Trophoblast cell (in vitro differentiated cells and primary cell): ENCODE measurements at regions not wholly inside any gene's neighbourhood (a gene's known extent, or its start where the extent isn't known, plus 50 kb on each side); places are given as distances from the start of the nearest gene placed in this dataset.

Experiments
- DNase-seq, 2 donors: peaks; one replicate each; pipeline ENCODE4 v3.0.0-alpha.2; 2016
- H2AFZ ChIP-seq: 2 replicates; pipeline ENCODE4 v1.6.1; 2013; ENCODE audit warnings: low read length, moderate library complexity, mild to moderate bottlenecking; ENCODE audit not compliant: insufficient read depth, poor library complexity
- H2AK5ac ChIP-seq: 2 replicates; pipeline ENCODE4 v1.6.1; 2013; ENCODE audit warnings: mild to moderate bottlenecking, low read length
- H2BK120ac ChIP-seq: 2 replicates; pipeline ENCODE4 v1.6.1; 2013; ENCODE audit warnings: low read length, mild to moderate bottlenecking, moderate library complexity; ENCODE audit not compliant: insufficient read depth, poor library complexity
- H2BK12ac ChIP-seq: 2 replicates; pipeline ENCODE4 v1.6.1; 2013; ENCODE audit warnings: mild to moderate bottlenecking, low read length, moderate library complexity
- H2BK5ac ChIP-seq: 2 replicates; pipeline ENCODE4 v1.6.1; 2013; ENCODE audit warnings: low read length, low read depth, moderate library complexity, mild to moderate bottlenecking; ENCODE audit not compliant: poor library complexity
- H3K14ac ChIP-seq: 2 replicates; pipeline ENCODE4 v1.6.1; 2013; ENCODE audit warnings: mild to moderate bottlenecking, low read length
- H3K18ac ChIP-seq: 2 replicates; pipeline ENCODE4 v1.6.1; 2013; ENCODE audit warnings: mild to moderate bottlenecking, low read length
- H3K23ac ChIP-seq: 2 replicates; pipeline ENCODE4 v1.6.1; 2013; ENCODE audit warnings: low read length
- H3K27ac ChIP-seq: 2 replicates; pipeline ENCODE4 v1.5.1; 2013; ENCODE audit warnings: low read depth, mild to moderate bottlenecking, inconsistent platforms, low read length, moderate library complexity
- H3K27me3 ChIP-seq: 2 replicates; pipeline ENCODE4 v1.6.1; 2013; ENCODE audit warnings: inconsistent platforms, mild to moderate bottlenecking, low read length, moderate library complexity; ENCODE audit not compliant: insufficient read depth
- H3K36me3 ChIP-seq, 2 experiments: 1 replicate in 1 of 2; 2 replicates in 1 of 2; pipeline ENCODE4 v1.6.1; 2013; ENCODE audit warnings: low read length in 2 of 2, mild to moderate bottlenecking in 2 of 2, moderate library complexity in 1 of 2; ENCODE audit not compliant: insufficient read depth in 2 of 2, control insufficient read depth in 1 of 2
- H3K4ac ChIP-seq: 2 replicates; pipeline ENCODE4 v1.6.1; 2013; ENCODE audit warnings: low read depth, mild to moderate bottlenecking, low read length, moderate library complexity
- H3K4me1 ChIP-seq, 2 experiments: 1 replicate in 1 of 2; 2 replicates in 1 of 2; pipeline ENCODE4 v1.6.1; 2013; ENCODE audit warnings: low read length in 2 of 2, mild to moderate bottlenecking in 2 of 2, moderate library complexity in 1 of 2; ENCODE audit not compliant: insufficient read depth in 2 of 2, control insufficient read depth in 1 of 2
- H3K4me2 ChIP-seq: 2 replicates; pipeline ENCODE4 v1.6.1; 2013; ENCODE audit warnings: inconsistent platforms, mild to moderate bottlenecking, low read length, moderate library complexity
- H3K4me3 ChIP-seq: 2 replicates; pipeline ENCODE4 v1.5.1; 2013; ENCODE audit warnings: mild to moderate bottlenecking, low read depth, low read length, inconsistent platforms
- H3K79me1 ChIP-seq: one replicate; pipeline ENCODE4 v1.6.1; 2013; ENCODE audit warnings: low read length
- H3K79me2 ChIP-seq: 2 replicates; pipeline ENCODE4 v1.6.1; 2013; ENCODE audit warnings: low read length, mild to moderate bottlenecking; ENCODE audit not compliant: control insufficient read depth, insufficient read depth, poor library complexity
- H3K9ac ChIP-seq: 2 replicates; pipeline ENCODE4 v1.6.1; 2013; ENCODE audit warnings: mild to moderate bottlenecking, low read length
- H3K9me3 ChIP-seq: 2 replicates; pipeline ENCODE4 v1.6.1; 2013; ENCODE audit warnings: low read depth, mild to moderate bottlenecking, control low read depth, inconsistent platforms, low read length; ENCODE audit not compliant: insufficient read depth
- H4K12ac ChIP-seq: 2 replicates; pipeline ENCODE4 v1.6.1; 2013; ENCODE audit warnings: low read depth, mild to moderate bottlenecking, low read length, moderate library complexity
- H4K8ac ChIP-seq: 2 replicates; pipeline ENCODE4 v1.6.1; 2013; ENCODE audit warnings: low read depth, mild to moderate bottlenecking, low read length, moderate library complexity
- H4K91ac ChIP-seq: one replicate; pipeline ENCODE4 v1.6.1; 2013; ENCODE audit warnings: low read depth, mild to moderate bottlenecking, low read length, moderate library complexity
- WGBS: extraction: QIAGEN DNeasy Blood & Tissue Kit; methylation state at CpG from one replicate; pipeline ENCODE4 v1.1.7; 2013; ENCODE audit warnings: missing lambda C conversion rate; ENCODE audit not compliant: insufficient read length, insufficient coverage; ENCODE audit errors: extremely low coverage; 5-methylcytosine and 5-hydroxymethylcytosine counted together

- H3K27me3 ChIP-seq: no peaks in the 10 kb centered on the region
- H4K12ac ChIP-seq: no peak overlapping the region
- H2BK120ac ChIP-seq: no peak overlapping the region
- DNase-seq: no peak
- H4K8ac ChIP-seq: no peak overlapping the region
- H3K4ac ChIP-seq: no peak overlapping the region
- no peak overlapping the region for H4K91ac ChIP-seq
- no peak overlapping the region for H3K27ac ChIP-seq
- no peaks in the 10 kb centered on the region for H3K79me2 ChIP-seq
- no peak overlapping the region for H3K14ac ChIP-seq
- no peak overlapping the region for H2BK12ac ChIP-seq
- no peak overlapping the region for H3K4me3 ChIP-seq
- H2AFZ ChIP-seq: no peak overlapping the region
- H3K23ac ChIP-seq: no peak overlapping the region
- H3K36me3 ChIP-seq: no peaks in the 10 kb centered on the region
- WGBS: no CpG with 5 or more reads among the region's 22 CpGs
- no peaks in the 10 kb centered on the region for H3K79me1 ChIP-seq
- peaks cover 8% of the 10 kb centered on the region for H3K9me3 ChIP-seq
- H3K18ac ChIP-seq: no peak overlapping the region
- H3K4me2 ChIP-seq: no peak overlapping the region
- no peak overlapping the region for H2BK5ac ChIP-seq
- H3K9ac ChIP-seq: no peak overlapping the region
- peaks cover 0 to 4% of the 10 kb centered on the region in 2 experiments for H3K4me1 ChIP-seq
- no peak overlapping the region for H2AK5ac ChIP-seq
Observed at GRCh38 chr16:88328313-88328980, 54.3 kb upstream of the ZNF469 start.

- peaks cover 0 to 4% of the 10 kb centered on the region in 2 experiments for H3K4me1 ChIP-seq
- H3K18ac ChIP-seq: no peak overlapping the region
- no peak overlapping the region for H3K14ac ChIP-seq
- H4K91ac ChIP-seq: no peak overlapping the region
- no peaks in the 10 kb centered on the region for H3K36me3 ChIP-seq
- H3K9me3 ChIP-seq: peaks cover 12% of the 10 kb centered on the region
- H3K79me1 ChIP-seq: no peaks in the 10 kb centered on the region
- H3K27ac ChIP-seq: no peak overlapping the region
- H4K12ac ChIP-seq: no peak overlapping the region
- no peak overlapping the region for H3K4me3 ChIP-seq
- H3K23ac ChIP-seq: no peak overlapping the region
- H4K8ac ChIP-seq: no peak overlapping the region
- no peak overlapping the region for H2AFZ ChIP-seq
- no peaks in the 10 kb centered on the region for H3K27me3 ChIP-seq
- no peak overlapping the region for H3K4ac ChIP-seq
- no peak overlapping the region for H2BK5ac ChIP-seq
- H3K4me2 ChIP-seq: no peak overlapping the region
- H3K79me2 ChIP-seq: no peaks in the 10 kb centered on the region
- no peak for DNase-seq
- no peak overlapping the region for H2BK120ac ChIP-seq
- no peak overlapping the region for H3K9ac ChIP-seq
- WGBS: no CpG with 5 or more reads among the region's 25 CpGs
- no peak overlapping the region for H2BK12ac ChIP-seq
- H2AK5ac ChIP-seq: no peak overlapping the region
Observed at GRCh38 chr16:88329726-88330700, 52.7 kb upstream of the ZNF469 start.

DNA sequence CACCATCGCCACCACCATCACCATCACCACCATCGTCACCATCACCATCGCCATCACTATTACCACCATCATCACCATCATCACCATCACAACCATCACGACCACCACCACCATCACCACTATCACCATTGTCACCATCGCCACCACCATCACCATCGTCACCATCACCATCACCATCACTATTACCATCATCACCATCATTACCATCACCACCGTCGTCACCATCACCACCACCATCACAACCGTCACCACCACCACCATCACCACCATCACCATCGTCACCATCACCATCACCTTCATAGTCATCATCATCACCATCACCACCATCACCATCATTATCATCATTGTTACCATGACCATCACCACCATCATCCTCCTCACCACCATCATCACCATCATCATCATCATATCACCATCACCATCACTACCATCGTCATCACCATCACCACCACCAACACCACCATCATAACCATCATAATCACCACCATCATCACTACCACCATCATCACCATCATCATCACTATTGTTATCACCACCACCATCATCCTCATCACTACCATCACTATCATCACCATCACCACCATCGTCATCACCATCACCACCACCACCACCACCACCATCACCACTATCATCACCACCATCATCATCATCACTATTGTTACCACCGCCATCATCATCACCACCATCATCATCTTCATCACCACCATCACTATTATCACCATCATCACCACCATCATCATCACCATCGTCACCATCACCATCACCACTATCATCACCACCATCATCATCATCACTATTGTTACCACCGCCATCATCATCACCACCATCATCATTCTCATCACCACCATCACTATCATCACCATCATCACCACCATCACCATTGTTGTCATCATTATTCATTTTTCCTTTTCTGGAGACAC, 51.5 kb upstream of the ZNF469 start:
- Histone ChIP-seq H3K79me1 (no peaks in the 10 kb centered on the region), H3K14ac (no peak overlapping the region), H3K4me3 (peak overlapping the region; percentile 11), H3K79me2 (no peaks in the 10 kb centered on the region), H4K8ac (no peak overlapping the region), H2AK5ac (no peak overlapping the region), H2AFZ (no peak overlapping the region), H3K4me1 (peaks cover 0 to 4% of the 10 kb centered on the region in 2 experiments), H3K27me3 (no peaks in the 10 kb centered on the region), H3K23ac (no peak overlapping the region), H2BK12ac (no peak overlapping the region), H3K9ac (no peak overlapping the region), H3K4me2 (no peak overlapping the region), H2BK5ac (no peak overlapping the region), H3K9me3 (peaks cover 19% of the 10 kb centered on the region), H3K18ac (no peak overlapping the region), H3K36me3 (no peaks in the 10 kb centered on the region), H4K91ac (no peak overlapping the region), H3K4ac (no peak overlapping the region), H2BK120ac (no peak overlapping the region), H3K27ac (no peak overlapping the region), H4K12ac (no peak overlapping the region)
- DNase-seq: no peak
- no CpG with 5 or more reads among the region's 15 CpGs for WGBS
